Superior temporal gyrus (tissue), 1 donor: ENCODE measurements at regions not wholly inside any gene's neighbourhood (a gene's known extent, or its start where the extent isn't known, plus 50 kb on each side); places are given as distances from the start of the nearest gene placed in this dataset.
"Not testable (repeated sequence)": the region's sequence is repeated elsewhere in the genome, so short reads cannot be mapped to it uniquely, and the experiment has no call there.

Source experiments
- DNase-seq: peaks from one replicate; pipeline ENCODE4 v3.0.0-alpha.2; 2016; ENCODE audit errors: extremely low spot score

DNA sequence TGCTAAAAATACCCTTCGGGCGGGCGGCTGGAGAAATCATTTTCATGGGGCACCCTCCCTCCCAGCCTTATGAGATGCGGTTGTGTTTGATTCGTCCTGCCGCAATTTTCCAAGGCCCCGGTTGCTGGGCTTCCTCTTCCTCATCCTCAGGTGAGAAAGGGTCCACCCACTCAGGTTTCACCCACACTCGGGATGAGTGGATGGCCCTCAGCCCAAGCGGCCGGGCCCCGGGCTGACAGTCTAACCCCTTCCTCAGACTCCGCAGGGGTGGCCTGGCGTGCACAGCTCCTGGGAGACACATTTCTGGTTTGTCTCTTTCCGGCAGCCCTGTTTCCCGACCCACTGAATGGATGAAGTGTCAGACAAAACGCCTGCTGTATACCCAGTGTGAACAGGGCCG is 116.5 kb upstream of the LRPAP1 start:
- no peak for DNase-seq

DNA sequence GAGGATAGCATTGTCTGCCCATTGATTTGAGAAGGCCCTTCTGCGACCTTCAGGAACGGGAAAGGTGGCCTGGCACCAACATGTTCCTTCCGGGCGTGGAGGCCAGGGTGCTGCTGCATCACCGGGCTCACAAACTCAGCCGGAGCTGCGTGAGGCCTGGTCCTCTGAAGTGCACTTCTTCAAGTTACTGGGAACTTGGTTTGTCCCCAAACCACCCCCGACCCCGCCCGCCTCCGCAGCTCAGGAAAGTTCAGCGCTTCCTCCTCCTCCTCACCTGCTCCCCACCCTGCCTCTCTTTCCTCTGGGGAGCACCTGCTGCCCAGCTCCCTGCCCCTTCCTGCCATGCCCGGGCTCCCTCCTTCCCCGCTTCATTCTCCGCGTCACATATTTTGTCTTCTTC is 116.0 kb upstream of the LRPAP1 start:
- DNase-seq: no peak

DNA sequence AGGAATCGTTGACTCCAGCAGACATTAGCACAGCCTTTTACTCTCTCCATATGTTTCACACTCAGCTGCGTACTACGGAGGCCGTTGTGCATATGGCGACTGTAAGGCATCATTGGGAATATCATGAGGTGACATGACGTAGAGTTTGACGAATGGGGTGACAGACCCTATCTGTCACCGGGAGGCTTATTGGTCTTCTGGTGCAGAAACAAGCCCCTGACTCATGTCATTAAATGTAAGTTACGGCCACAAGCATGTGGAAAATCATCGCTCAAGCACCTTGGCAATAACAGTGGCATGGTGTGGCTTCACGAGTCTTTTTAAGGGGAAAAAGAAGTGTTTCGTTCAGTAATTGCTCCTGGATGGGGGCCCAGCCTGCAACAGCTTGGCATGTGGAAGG is 115.2 kb upstream of the LRPAP1 start:
- DNase-seq: no peak

DNA sequence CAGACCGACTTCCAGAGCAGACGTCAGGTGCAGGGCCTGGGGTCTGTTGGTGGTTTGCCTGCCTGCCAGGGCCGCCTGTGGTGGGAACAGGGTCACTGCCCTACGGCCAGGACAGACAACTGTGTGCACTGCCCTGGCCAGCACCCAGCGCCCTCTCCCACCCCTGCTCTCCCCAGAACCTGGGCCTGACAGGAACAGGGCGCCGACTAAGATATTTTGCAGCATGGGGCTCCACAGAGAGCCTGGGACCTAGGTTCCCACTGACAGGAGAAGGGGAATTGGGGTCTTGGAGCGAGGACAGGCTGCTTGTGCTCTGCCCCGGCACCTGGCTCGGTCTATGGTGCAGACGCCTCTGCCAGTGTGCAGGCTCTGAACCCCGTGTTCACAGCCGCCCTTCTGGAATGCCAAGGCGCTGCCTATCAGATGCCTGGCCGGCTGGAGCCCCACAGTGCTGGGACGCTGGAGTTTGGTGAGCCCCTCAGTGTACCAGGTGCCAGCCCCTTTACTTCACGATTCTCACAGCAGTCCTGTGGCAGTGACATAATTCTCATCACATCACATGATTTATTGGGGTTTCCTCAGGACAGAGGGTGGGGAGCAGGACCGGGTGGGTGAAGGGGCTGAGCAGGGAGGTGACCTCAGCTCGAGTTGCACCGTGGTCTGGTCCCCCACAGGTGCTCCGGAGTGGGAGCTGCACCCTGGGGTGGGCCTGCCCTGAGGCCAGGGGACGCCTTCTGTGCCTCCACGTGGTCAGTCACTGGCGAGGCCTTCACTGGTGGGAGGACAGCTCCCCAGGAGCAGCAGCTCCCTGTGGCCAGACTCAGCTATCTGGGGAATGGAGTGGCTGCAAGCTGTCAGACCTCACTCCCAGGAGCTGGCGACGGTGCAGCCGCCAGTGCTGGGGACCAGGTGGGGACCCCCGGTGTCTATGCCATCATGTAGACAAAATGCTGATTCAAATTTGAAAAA is 113.8 kb upstream of the LRPAP1 start:
- DNase-seq: no peak

DNA sequence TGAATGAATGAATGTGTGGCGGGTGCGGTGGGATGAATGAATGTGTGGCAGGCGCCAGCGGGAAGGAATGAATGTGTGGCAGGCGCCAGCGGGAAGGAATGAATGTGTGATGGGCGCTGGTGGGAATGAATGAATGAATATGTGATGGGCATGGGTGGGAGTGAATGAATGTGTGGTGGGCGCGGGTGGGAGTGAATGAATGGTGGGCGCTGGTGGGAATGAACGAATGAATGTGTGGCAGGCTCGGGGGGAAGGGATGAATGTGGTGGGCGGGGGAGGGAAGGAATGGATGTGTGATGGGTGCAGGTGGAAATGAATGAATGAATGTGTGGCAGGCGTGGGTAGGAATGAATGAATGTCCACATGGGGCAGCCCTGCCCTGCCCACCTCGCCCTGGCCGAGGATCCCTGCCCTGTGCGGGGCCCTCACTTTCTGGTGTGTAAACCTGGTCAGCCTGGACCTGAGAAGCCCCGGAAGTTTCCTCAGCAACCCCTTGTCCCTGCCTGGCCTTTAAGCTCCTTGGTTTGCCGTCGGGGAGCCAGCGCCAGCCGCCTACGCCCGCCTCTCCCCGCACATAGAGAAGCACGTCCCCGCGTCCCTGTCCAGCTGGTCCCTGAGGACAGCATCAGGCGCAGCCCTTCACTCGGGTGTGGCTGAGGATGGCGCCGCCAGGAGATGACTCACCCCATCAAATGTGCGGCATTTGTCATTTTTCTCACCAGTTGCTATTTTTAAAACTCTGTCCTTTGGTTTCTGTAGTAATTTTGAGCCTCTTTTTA is 112.8 kb upstream of the LRPAP1 start:
- peak; percentile 28 for DNase-seq

DNA sequence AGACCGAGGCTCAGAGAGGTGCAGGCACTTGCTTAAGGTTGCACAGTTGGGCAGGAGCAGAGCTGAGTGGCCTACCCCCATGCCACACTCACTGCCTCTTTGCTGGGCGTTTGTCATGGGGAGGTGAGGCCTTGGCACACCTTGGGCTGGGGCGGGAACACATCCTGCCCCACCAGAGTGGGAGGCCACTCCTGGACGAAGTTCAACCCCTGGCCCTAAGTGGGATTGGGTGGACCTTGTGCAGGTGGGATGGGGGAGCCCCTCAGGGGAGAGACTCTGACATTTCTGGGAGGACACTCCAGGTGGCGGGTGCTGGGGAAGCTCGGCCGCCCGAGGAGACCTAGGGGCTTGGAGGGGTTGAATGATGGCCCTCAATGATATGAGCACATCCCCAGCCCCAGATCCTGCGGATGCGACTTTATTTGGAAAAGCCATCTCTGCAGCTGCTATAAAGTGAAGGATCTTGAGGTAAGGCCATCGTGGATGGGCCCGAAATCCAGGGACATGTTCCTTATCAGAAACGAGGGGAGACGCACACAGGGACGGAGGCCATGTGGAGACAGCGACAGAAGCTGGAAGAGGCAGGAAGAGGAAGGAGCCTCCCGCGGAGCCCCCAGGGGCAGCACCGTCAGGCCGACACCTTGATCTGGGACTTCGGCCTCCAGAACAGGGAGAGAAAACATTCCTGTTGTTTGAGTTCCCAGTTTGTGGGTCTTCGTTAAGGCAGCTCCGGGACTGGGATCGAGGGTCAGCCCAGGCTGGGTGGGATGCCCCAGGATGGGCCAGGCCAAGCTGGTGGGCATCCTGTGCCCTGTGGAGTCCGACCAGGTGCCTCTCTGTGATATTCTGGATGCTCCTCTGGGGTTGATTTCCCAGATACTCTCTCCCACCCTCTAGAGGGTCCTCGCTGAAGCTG is 111.6 kb upstream of the LRPAP1 start:
- no peak for DNase-seq

DNA sequence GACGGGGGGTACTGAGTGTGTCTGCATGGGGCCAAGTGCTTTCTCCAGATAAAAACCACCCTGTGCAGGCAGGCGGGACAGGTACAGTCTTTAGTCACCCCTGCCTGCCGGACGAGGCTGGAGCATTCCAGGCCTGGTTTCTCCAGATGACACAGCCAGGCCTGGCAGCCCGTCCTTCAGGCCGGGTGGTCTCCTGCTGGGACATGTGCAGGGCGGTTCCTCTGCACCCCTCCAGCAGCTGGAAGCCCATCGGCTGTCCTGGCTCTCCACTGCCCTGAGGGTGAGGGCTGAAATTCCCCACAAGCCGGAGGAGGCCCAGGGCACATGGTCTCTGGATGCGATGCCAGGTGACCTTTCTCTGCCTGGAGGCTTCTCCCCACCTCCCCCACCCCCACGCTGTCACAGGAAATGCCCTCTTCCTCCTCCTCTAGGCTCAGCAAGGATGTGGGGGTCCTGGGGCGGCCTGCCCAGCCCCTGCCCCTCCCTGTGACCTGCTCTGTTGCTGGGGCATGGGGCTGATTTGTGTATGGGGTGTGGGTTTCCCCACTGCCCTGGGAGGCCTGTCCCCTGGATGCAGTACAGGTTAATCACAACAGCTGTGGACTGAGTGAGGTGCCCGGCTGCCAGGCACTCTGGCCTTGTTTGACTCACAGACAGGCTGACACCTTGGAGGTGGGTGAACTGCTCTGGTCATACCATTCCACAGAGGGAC is 110.7 kb upstream of the LRPAP1 start:
- DNase-seq: no peak

DNA sequence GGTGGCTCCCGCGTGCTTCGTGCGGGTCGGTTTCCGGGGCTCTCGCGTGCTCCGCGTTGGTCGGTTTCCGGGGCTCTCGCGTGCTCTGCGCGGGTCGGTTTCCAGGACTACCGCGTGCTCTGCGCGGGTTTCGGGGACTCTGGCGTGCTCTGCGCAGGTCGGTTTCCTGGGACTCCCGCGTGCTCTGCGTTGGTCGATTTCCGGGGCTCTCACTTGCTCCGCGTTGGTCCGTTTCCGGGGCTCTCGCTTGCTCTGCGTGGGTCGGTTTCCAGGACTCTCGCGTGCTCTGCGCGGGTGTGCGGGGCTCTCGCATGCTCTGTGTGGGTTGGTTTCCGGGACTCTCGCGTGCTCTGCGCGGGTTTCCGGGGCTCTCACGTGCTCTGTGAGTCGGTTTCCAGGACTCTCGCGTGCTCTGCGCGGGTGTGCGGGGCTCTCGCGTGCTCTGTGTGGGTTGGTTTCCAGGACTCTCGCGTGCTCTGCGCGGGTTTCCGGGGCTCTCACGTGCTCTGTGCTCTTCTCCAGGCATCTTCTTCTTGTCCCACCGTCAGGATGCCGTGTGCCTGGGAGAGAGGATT is 109.9 kb upstream of the LRPAP1 start:
- no peak for DNase-seq

DNA sequence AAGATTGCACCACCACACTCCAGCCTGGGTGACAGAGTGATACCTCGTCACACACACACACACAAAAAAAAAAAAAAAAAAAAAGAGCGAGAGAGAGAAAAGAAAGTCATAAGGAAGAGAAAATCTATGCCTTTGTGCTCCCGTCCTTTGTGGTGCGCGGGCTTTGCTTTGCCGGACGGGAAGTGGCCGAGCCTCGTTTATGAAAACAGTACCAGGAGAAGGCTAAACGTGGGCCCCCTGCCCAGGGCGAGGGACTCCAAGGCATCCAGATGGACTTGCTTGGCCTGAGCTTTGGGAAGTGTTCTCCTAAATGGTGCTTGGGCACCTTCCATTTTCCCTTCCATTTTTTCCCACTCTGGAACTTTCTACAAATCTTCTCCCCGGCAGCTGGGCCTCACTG is 109.3 kb upstream of the LRPAP1 start:
- DNase-seq: no peak

DNA sequence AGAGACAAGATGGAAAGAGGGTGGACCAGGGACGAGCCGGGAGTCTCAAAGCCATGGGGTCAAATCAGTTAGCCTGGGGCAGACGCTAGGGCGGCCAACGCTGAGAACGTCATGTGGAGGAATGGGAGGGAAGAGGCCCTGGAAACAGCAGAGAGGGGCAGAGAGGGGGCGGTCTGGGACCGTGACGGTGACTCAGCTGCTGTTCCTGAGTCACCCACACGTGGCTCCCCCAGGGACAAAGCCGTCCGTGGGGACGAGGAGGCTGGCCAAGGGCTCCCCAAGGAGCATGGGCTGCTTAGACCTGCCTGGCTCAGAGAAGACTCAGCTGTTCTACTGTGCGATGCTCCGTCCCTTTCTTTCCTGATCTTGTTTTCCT is 108.4 kb upstream of the LRPAP1 start:
- no peak for DNase-seq

DNA sequence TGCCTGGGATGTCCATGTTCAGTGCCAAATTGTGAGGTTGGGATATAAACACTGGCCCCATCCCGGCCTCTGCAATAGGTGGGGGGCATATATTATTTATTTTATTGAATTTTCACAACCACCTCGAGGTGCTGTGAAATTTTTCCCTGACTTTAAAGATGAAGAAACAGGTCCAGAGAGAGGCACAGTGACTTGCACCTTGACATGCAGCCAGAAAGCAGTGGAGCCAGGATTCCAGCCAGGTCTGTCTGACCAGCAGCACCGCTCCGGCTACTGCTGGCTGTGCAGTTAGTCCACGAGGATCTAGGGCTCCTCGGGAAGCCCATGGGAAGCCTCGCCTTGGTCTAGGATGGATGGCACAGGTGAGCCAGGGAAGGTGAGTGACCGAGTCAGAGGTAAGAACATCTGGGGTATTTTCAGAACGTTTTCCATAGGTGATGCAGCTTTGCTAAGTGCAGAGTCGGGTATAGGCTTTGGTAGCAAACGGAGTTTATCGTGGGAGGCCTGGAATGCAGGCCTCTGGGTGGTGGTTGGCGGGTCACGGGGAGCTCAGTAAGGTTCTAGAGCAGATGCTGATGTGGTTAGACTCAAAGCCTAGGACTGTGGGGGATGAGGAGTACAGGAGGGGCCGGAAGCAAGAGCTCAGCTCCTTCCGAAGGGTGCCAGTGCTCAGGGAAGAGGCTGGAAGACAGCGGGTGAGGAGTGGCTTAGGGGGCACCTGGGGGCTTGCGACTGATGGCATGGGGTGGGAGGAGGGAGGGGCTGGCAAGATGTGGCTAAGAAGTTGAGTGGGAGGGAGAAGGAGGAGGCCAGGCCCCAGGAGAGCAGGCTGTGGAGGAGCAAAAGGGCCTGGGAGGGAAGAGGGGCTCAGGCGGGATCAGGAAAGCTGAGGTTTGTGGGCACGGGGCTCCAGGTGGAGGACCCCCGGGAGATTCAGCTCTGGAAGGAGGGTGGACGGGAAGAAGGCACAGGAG is 107.7 kb upstream of the LRPAP1 start:
- no peak for DNase-seq

DNA sequence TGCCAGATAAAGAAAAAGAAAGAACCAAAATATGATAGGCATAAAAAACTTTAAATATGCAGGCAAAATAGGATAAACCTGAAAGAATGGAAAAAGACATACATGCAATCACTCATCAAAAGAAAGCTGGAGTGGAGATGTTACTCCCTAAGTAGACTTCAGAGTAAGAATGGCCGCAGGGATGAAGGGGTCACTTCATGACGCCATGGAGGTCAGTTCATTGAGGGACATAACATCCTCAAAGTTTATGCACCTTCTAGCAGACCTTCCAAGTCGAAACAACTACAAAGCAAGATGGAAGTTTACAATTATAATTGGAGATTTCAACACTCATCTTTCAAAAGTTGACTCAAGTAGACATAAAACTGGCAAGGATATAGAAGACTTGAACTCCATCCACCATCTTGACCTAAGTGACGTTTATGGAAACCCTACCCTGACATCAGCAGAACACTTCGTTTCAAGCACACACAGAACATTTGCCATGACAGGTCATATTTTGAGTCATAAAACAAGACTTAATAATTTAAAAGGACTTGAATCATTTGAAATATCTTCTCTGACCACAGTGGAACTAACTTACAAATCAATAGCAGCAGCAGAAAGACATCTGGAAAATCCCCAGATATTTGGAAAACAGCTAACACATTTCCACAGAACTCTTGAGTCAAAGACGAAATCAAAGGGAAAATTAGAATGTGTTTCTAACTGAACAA is 106.0 kb upstream of the LRPAP1 start:
- DNase-seq: no peak

DNA sequence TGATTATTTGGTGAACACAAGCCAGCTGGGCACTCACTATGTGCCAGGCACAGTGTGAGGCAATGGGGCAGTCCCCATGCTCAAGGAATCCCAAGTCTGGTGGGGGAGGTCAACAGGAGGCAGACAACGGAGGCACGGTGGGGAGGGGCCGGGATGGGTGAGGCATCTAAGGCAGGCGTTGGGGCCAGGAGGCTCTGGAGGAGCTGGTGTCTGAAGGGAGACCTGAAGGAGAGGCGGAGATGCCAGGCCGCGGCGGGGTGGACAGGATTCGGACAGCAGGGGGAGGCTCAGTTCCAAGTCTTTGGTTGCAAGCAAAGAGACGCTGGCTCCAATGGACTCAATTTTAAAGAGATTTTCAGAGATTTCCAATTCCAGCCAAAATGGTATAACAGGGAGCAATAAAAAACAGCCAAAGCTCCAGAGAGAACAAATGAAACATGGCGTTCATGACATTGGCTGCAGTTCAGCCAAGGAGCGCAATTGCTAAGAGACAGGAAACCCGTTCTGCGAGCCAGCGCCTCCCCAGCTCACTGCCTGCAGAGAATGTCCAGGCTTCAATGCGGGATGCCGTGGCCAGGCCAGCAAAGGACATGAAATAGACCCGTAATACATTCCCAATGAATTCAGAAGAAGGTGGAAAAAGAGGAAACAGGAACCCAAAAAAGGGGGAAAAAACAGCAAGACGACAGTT is 105.2 kb upstream of the LRPAP1 start:
- no peak for DNase-seq

DNA sequence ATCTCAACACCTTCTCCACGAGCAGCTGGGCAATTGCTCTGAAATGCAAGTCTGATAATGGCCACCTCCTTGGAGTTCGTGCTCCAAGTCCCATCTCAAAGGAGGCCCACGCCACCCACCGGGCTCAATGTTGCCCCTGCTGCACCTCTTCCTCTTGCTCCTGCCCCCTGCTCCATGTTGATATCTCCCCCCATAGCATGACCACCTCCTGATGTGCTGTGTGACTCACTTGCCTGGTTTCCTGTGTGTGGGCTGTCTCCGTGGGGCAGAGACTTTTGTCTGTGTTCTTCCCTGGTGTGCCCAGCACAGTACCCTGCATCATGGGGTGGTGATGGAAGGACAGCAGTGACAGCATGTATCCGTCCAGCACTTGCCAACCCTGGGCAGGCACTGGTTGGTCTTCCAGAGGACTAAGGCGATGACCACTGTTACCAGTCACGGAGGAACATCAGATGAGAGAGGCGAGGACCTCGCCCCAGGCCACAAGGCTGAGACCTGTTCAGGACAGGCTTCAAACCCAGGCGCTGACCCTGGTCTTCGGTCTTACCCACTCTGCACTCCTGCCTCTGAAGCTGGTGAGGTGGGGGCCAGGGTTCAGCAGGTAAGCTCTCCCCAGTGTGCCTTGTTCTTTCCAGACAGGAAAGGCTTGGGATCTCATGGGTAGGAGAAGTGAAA is 104.6 kb upstream of the LRPAP1 start:
- DNase-seq: no peak

DNA sequence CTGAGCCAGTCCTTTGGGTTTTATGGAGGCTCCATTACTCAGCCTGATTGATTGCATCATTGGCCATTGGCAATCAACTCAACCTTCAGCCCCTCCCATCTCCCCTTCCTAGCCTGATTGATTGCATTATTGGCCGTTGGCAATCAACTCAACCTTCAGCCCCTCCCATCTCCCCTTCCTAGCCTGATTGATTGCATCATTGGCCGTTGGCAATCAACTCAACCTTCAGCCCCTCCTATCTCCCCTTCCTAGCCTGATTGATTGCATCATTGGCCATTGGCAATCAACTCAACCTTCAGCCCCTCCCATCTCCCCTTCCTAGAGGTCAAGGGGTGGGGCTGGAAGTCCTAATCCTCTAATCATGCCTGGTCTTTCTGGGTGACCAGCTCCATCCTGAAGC is 103.8 kb upstream of the LRPAP1 start:
- DNase-seq: not testable (repeated sequence)

DNA sequence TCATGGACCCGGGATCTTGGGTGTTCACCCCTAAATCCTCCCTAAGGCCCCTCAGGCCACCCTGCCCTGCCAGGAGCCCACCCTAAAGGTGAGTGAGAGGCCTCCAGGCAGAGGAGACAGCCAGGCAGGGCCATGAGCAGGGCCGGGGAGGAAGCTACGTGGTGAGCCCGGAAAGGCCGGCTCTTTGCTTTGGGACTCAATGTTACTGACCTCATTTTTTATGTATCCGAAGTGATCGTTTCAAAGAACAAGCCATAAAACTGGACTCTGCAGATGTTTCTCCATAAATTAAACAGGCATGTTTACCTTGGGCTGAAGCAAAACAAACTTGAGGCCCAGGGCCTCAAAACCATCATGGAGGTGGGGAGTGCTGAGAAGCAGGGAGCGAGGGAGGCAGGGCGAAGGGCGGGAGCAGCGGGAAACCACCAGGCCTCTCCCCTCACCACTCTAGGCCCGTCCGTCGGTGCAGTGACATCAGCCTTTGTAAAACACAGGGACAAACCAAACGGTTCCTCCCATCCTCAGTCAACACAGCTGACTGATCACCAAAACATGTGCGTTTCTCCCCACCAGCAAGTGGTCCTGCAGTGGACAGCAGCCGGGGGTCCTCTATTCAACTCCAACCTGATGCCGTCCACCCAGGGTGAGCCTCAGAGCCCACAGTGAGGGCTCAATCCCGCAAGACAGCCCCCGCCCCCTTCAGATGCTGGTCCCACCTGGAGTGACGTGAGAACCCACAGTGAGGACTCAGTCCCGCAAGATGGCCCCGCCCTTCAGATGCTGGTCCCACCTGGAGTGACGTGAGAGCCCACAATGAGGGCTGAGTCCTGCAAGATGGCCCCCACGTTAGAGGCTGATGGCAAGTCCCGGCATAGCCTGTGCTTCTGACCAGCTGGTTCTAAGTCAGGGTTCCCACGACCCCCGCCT is 102.9 kb upstream of the LRPAP1 start:
- DNase-seq: no peak
